MM.1S (cell line): ENCODE measurements at regions not wholly inside any gene's neighbourhood (a gene's known extent, or its start where the extent isn't known, plus 50 kb on each side); places are given as distances from the start of the nearest gene placed in this dataset.

Experiments used
- CTCF ChIP-seq: fragments of 300-600 bp; sonication (generic); IDR thresholded peaks from 2 replicates; pipeline ENCODE4 v1.5.1; 2016; ENCODE audit warnings: antibody characterized with exemption, low read length, mixed read lengths
- EZH2 ChIP-seq: fragments of 300-600 bp; sonication (generic); optimal IDR thresholded peaks from 2 replicates; pipeline ENCODE3; 2017; ENCODE audit warnings: low read depth, mild to moderate bottlenecking, antibody characterized with exemption, low read length, mixed read lengths

GRCh38 chr14:57022608-57023007 lies 212.3 kb upstream of the OTX2 start:
- no peak for TF ChIP-seq CTCF
- no peak for TF ChIP-seq EZH2
